OCI-LY1 (cell line): ENCODE measurements at regions not wholly inside any gene's neighbourhood (a gene's known extent, or its start where the extent isn't known, plus 50 kb on each side); places are given as distances from the start of the nearest gene placed in this dataset.

ENCODE experiments used
- H2AFZ ChIP-seq: fragments of 200-600 bp; sonication (generic), shearing (Covaris generic); 2 replicates; pipeline ENCODE4 v1.6.0; 2014; ENCODE audit warnings: antibody characterized with exemption, mild to moderate bottlenecking, low read length
- H3F3A ChIP-seq: fragments of 200-600 bp; sonication (generic), shearing (Covaris generic); 2 replicates; pipeline ENCODE4 v1.6.0; 2014; ENCODE audit warnings: mild to moderate bottlenecking, antibody characterized with exemption, low read length, moderate library complexity; ENCODE audit not compliant: insufficient read depth
- H3K27ac ChIP-seq: fragments of 200-600 bp; sonication (generic); 2 replicates; pipeline ENCODE4 v1.5.1; 2014; ENCODE audit warnings: low read length, mixed run types, mild to moderate bottlenecking, low read depth; ENCODE audit not compliant: poor library complexity, severe bottlenecking
- H3K27me3 ChIP-seq: fragments of 200-600 bp; sonication (generic); 2 replicates; pipeline ENCODE4 v1.6.0; 2014; ENCODE audit warnings: antibody characterized with exemption, mild to moderate bottlenecking, low read length, moderate library complexity; ENCODE audit not compliant: insufficient read depth
- H3K36me3 ChIP-seq: fragments of 200-600 bp; sonication (generic); 2 replicates; pipeline ENCODE4 v1.6.1; 2014; ENCODE audit warnings: mild to moderate bottlenecking, antibody characterized with exemption, low read length, moderate library complexity, mixed read lengths; ENCODE audit not compliant: insufficient read depth
- H3K4me1 ChIP-seq: fragments of 200-600 bp; sonication (generic); 2 replicates; pipeline ENCODE4 v1.5.1; 2014; ENCODE audit warnings: mild to moderate bottlenecking, low read length, moderate library complexity; ENCODE audit not compliant: insufficient read depth, severe bottlenecking
- H3K4me2 ChIP-seq: fragments of 200-600 bp; sonication (generic), shearing (Covaris generic); 2 replicates; pipeline ENCODE4 v1.6.1; 2014; ENCODE audit warnings: low read length
- H3K4me3 ChIP-seq: fragments of 200-600 bp; sonication (generic); 2 replicates; pipeline ENCODE4 v1.5.1; 2014; ENCODE audit warnings: low read length, low read depth, mild to moderate bottlenecking, mixed read lengths; ENCODE audit not compliant: poor library complexity, severe bottlenecking
- H3K79me2 ChIP-seq: fragments of 200-600 bp; shearing (Covaris generic); 2 replicates; pipeline ENCODE4 v1.6.1; 2016; ENCODE audit warnings: mixed run types, low read length, mixed read lengths; ENCODE audit not compliant: insufficient read depth
- H3K9ac ChIP-seq: fragments of 200-600 bp; sonication (generic), shearing (Covaris generic); 2 replicates; pipeline ENCODE4 v1.6.1; 2014; ENCODE audit warnings: mild to moderate bottlenecking, low read length, mixed read lengths
- H3K9me2 ChIP-seq: fragments of 200-600 bp; sonication (generic), shearing (Covaris generic); 2 replicates; pipeline ENCODE4 v1.6.1; 2014; ENCODE audit warnings: low read depth, mild to moderate bottlenecking, low read length, mixed read lengths
- H3K9me3 ChIP-seq: fragments of 200-600 bp; shearing (Covaris generic); 2 replicates; pipeline ENCODE4 v1.6.1; 2014; ENCODE audit warnings: low read length, mixed read lengths
- H4K20me1 ChIP-seq: fragments of 200-600 bp; sonication (generic), shearing (Covaris generic); 2 replicates; pipeline ENCODE4 v1.6.0; 2016; ENCODE audit warnings: mild to moderate bottlenecking, low read length; ENCODE audit not compliant: insufficient read depth
- EZH2 ChIP-seq: fragments of 200-600 bp; sonication (generic), shearing (Covaris generic); IDR thresholded peaks from 2 replicates; pipeline ENCODE4 v1.8.0; 2017; ENCODE audit warnings: borderline replicate concordance, mixed run types, mild to moderate bottlenecking, antibody characterized with exemption, low read length, moderate library complexity, mixed read lengths
- TF ChIP-seq, protein P1 (sequence below): fragments of 200-600 bp; sonication (generic), shearing (Covaris generic); IDR thresholded peaks from 2 replicates; pipeline ENCODE4 v1.5.1; 2017; ENCODE audit warnings: mild to moderate bottlenecking, antibody characterized with exemption, low read length, moderate library complexity, mixed read lengths

DNA sequence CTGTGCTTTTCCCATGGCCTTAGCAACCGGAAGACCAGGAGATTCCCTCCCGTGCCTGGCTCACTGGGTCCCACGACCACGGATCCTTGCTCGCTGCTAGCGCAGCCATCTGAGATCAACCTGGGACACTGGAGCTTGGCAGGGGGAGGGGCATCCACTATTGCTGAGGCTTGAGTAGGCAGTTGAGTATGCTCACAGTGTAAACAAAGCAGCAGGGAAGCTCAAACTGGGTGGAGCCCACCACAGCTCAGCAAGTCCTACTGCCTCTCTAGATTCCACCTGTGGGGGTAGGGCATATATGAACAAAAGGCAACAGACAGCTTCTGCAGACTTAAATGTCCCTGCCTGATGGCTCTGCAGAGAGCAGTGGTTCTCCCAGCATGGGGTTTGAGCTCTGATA, 697.0 kb downstream of the SORCS1 start:
- H3K4me1 ChIP-seq = no peaks in the 10 kb centered on the region
- TF ChIP-seq, protein P1, sequence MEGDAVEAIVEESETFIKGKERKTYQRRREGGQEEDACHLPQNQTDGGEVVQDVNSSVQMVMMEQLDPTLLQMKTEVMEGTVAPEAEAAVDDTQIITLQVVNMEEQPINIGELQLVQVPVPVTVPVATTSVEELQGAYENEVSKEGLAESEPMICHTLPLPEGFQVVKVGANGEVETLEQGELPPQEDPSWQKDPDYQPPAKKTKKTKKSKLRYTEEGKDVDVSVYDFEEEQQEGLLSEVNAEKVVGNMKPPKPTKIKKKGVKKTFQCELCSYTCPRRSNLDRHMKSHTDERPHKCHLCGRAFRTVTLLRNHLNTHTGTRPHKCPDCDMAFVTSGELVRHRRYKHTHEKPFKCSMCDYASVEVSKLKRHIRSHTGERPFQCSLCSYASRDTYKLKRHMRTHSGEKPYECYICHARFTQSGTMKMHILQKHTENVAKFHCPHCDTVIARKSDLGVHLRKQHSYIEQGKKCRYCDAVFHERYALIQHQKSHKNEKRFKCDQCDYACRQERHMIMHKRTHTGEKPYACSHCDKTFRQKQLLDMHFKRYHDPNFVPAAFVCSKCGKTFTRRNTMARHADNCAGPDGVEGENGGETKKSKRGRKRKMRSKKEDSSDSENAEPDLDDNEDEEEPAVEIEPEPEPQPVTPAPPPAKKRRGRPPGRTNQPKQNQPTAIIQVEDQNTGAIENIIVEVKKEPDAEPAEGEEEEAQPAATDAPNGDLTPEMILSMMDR = no peak
- TF ChIP-seq EZH2 = no peak
- no peaks in the 10 kb centered on the region for H3K9me2 ChIP-seq
- H3K79me2 ChIP-seq = no peaks in the 10 kb centered on the region
- no peaks in the 10 kb centered on the region for H3K36me3 ChIP-seq
- H4K20me1 ChIP-seq = no peaks in the 10 kb centered on the region
- no peak overlapping the region for H3K4me2 ChIP-seq
- H2AFZ ChIP-seq = no peak overlapping the region
- H3K4me3 ChIP-seq = no peak overlapping the region
- no peaks in the 10 kb centered on the region for H3K9me3 ChIP-seq
- no peak overlapping the region for H3K9ac ChIP-seq
- no peak overlapping the region for H3K27ac ChIP-seq
- no peaks in the 10 kb centered on the region for H3K27me3 ChIP-seq
- no peaks in the 10 kb centered on the region for H3F3A ChIP-seq

DNA sequence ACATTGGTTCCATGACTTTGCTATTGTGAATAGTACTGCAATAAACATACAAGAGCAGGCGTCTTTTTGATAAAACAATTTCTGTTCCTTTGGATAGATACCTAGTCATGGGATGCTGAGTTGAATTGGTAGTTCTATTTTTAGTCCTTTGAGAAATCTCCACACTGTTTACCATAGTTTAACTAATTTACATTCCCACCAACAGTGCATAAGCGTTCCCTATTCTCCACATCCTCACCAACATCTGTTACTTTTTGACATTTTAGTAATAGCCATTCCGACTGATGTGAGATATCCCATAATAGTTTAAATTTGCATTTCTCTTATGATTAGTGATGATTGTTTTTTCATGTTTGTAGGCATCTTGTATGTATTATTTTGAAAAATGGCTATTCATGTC, 707.0 kb downstream of the SORCS1 start:
- H3K27ac ChIP-seq = no peak overlapping the region
- no peaks in the 10 kb centered on the region for H3K36me3 ChIP-seq
- no peaks in the 10 kb centered on the region for H3K4me1 ChIP-seq
- TF ChIP-seq EZH2 = no peak
- H3K9me2 ChIP-seq = no peaks in the 10 kb centered on the region
- no peak overlapping the region for H3K9ac ChIP-seq
- no peak overlapping the region for H3K4me2 ChIP-seq
- no peaks in the 10 kb centered on the region for H3K27me3 ChIP-seq
- H3K79me2 ChIP-seq = no peaks in the 10 kb centered on the region
- no peak overlapping the region for H2AFZ ChIP-seq
- H3F3A ChIP-seq = no peaks in the 10 kb centered on the region
- no peak overlapping the region for H3K4me3 ChIP-seq
- H3K9me3 ChIP-seq = no peaks in the 10 kb centered on the region
- no peaks in the 10 kb centered on the region for H4K20me1 ChIP-seq

DNA sequence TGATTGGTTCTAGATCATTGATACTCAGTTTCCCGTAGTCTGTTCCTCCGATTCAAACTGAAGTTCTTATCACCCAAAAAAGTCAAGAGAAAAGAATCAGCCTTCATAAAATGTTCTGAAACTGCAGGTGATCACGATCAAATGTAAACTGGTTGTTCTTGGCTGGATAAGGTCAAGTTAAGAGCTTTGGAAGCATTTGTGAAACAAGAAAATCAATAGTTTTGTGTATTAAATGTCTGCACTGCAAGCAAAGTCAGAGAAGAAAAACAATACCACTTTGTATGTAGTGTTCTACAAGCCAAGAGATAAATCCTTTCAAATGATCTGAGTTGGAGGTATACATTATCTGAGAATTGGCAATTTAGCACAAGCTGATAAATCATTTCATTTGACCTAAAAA, 710.3 kb downstream of the SORCS1 start:
- H3K27ac ChIP-seq = no peak overlapping the region
- H3K9me2 ChIP-seq = no peaks in the 10 kb centered on the region
- H4K20me1 ChIP-seq = no peaks in the 10 kb centered on the region
- no peak overlapping the region for H3K9ac ChIP-seq
- no peaks in the 10 kb centered on the region for H3K36me3 ChIP-seq
- no peaks in the 10 kb centered on the region for H3K9me3 ChIP-seq
- H3K79me2 ChIP-seq = no peaks in the 10 kb centered on the region
- no peak overlapping the region for H3K4me2 ChIP-seq
- H3K27me3 ChIP-seq = no peaks in the 10 kb centered on the region
- H3K4me1 ChIP-seq = no peaks in the 10 kb centered on the region
- H2AFZ ChIP-seq = no peak overlapping the region
- no peak overlapping the region for H3K4me3 ChIP-seq
- no peaks in the 10 kb centered on the region for H3F3A ChIP-seq
- TF ChIP-seq EZH2 = no peak
- TF ChIP-seq, protein P1 = no peak

DNA sequence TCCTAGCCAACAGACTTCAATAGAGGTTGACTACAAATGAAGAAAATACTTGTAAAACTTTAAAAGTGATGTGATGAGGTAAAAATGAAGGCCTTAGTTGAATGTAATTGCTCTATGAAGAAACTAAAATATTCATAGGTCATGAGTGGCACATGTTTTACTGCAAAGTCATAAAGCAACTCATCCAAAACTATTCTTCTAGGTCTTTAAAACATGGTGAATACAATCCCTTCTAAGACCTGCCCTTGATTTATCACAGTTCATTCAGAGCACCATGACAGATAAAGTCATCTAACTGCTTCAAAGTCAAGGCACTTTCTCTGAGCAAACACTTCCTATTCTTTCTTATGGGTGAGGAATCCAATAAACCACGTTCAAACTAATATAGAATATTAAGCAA, 713.5 kb downstream of the SORCS1 start:
- H3K36me3 ChIP-seq = no peaks in the 10 kb centered on the region
- H2AFZ ChIP-seq = no peak overlapping the region
- no peak overlapping the region for H3K4me2 ChIP-seq
- no peaks in the 10 kb centered on the region for H3K4me1 ChIP-seq
- H3F3A ChIP-seq = no peaks in the 10 kb centered on the region
- TF ChIP-seq EZH2 = no peak
- TF ChIP-seq, protein P1 = no peak
- H4K20me1 ChIP-seq = no peaks in the 10 kb centered on the region
- no peaks in the 10 kb centered on the region for H3K9me2 ChIP-seq
- H3K9me3 ChIP-seq = no peaks in the 10 kb centered on the region
- no peaks in the 10 kb centered on the region for H3K27me3 ChIP-seq
- no peak overlapping the region for H3K4me3 ChIP-seq
- no peak overlapping the region for H3K9ac ChIP-seq
- H3K79me2 ChIP-seq = no peaks in the 10 kb centered on the region
- H3K27ac ChIP-seq = no peak overlapping the region
